ENCODE measurements at regions not wholly inside any gene's neighbourhood (a gene's known extent, or its start where the extent isn't known, plus 50 kb on each side); places are given as distances from the start of the nearest gene placed in this dataset.

- H3K9ac ChIP-seq (ENCODE audit: control insufficient read depth, extremely low read depth, insufficient read depth, low read length) = no peak overlapping the region
- TF ChIP-seq EZH2 (IDR thresholded peaks at IDR 0.05; ENCODE audit: low read length) = no peak
- TF ChIP-seq CTCF (optimal IDR thresholded peaks at IDR 0.05 in 1 of 3, IDR thresholded peaks at IDR 0.05 in 1 of 3, conservative IDR thresholded peaks at IDR 0.05 in 1 of 3; ENCODE audit: extremely low read depth in 1 of 3, insufficient read depth in 2 of 3, low read length in 3 of 3) = peak; percentile 21 to 73 (median 47)
- H3K4me3 ChIP-seq (ENCODE audit: control insufficient read depth in 2 of 3, extremely low read depth in 1 of 3, insufficient read depth in 2 of 3, low read depth in 1 of 3, low read length in 3 of 3) = no peak overlapping the region
- H3K4me2 ChIP-seq (ENCODE audit: control insufficient read depth, extremely low read depth, insufficient read depth, low read depth, low read length) = no peak overlapping the region
- H3K27me3 ChIP-seq (ENCODE audit: control insufficient read depth, extremely low read depth, insufficient read depth, low read length) = no peaks in the 10 kb centered on the region
- H3K36me3 ChIP-seq (ENCODE audit: control insufficient read depth in 2 of 2, extremely low read depth in 1 of 2, insufficient read depth in 2 of 2, low read length in 2 of 2) = no peaks in the 10 kb centered on the region
- DNase-seq (ENCODE audit: low read depth, low spot score) (no peak), FAIRE-seq (peak; percentile 70)
- H3K9me3 ChIP-seq (ENCODE audit: control insufficient read depth, low read depth, low read length) = no peaks in the 10 kb centered on the region
- no peak overlapping the region for H3K27ac ChIP-seq (ENCODE audit: control insufficient read depth, insufficient read depth, low read length)
- no peaks in the 10 kb centered on the region for H3K9me1 ChIP-seq (ENCODE audit: control insufficient read depth, extremely low read depth, insufficient read depth, low read length)
- dilution Hi-C loops (cut with MboI; ENCODE audit: extremely low pct_ligation_motif_present, low sequenced_read_pairs) = no loop called here
- H2AFZ ChIP-seq (ENCODE audit: control insufficient read depth, low read length) = no peak overlapping the region
- H3K4me1 ChIP-seq (ENCODE audit: control insufficient read depth, extremely low read depth, insufficient read depth, low read length) = no peaks in the 10 kb centered on the region
- H3K79me2 ChIP-seq (ENCODE audit: control insufficient read depth, insufficient read depth, low read length) = no peaks in the 10 kb centered on the region
- no peaks in the 10 kb centered on the region for H4K20me1 ChIP-seq (ENCODE audit: control insufficient read depth, extremely low read depth, insufficient read depth, low read length)
Observed at GRCh38 chr5:39716532-39717028, 291.8 kb upstream of the DAB2 start.

DNA sequence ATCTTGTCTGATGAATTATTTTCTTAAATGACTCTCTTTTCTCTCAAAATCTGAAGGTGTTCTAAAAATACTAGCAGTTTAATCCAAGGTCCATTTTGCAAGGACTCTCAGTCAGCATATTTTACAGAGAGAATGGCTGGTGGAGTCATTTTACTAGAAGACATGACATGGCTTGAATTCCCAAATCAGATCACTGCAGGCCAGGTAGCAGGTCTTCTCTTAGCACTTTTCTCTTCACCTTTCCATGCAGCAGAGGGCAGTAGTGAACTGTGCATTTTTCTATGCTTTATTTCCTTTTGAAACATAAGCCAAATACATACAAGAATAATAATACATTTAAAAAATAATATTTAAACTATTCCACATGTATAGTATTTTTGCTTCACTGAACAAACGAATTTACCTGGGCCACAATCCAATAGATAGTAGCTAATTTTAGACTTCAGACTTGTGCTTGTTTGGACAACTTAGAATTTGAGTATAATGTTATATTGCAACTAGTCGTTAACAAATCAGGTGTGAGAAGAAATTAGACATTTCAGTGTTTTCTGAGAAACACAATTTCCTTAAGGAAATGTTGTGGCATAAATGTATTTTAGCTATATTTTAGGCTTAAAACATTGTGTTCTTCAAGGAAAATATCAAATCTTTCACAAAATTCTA is 289.4 kb upstream of the DAB2 start:
- FAIRE-seq = peak; percentile 95
- DNase-seq (ENCODE audit: low read depth, low spot score) = no peak
- Histone ChIP-seq H3K36me3 (ENCODE audit: control insufficient read depth in 2 of 2, extremely low read depth in 1 of 2, insufficient read depth in 2 of 2, low read length in 2 of 2) (no peaks in the 10 kb centered on the region), H3K9me3 (ENCODE audit: control insufficient read depth, low read depth, low read length) (no peaks in the 10 kb centered on the region), H3K79me2 (ENCODE audit: control insufficient read depth, insufficient read depth, low read length) (no peaks in the 10 kb centered on the region), H3K4me1 (ENCODE audit: control insufficient read depth, extremely low read depth, insufficient read depth, low read length) (no peaks in the 10 kb centered on the region), H3K9ac (ENCODE audit: control insufficient read depth, extremely low read depth, insufficient read depth, low read length) (no peak overlapping the region), H3K27me3 (ENCODE audit: control insufficient read depth, extremely low read depth, insufficient read depth, low read length) (no peaks in the 10 kb centered on the region), H3K27ac (ENCODE audit: control insufficient read depth, insufficient read depth, low read length) (no peak overlapping the region), H3K4me3 (ENCODE audit: control insufficient read depth in 2 of 3, extremely low read depth in 1 of 3, insufficient read depth in 2 of 3, low read depth in 1 of 3, low read length in 3 of 3) (no peak overlapping the region), H3K9me1 (ENCODE audit: control insufficient read depth, extremely low read depth, insufficient read depth, low read length) (no peaks in the 10 kb centered on the region), H2AFZ (ENCODE audit: control insufficient read depth, low read length) (no peak overlapping the region), H4K20me1 (ENCODE audit: control insufficient read depth, extremely low read depth, insufficient read depth, low read length) (no peaks in the 10 kb centered on the region), H3K4me2 (ENCODE audit: control insufficient read depth, extremely low read depth, insufficient read depth, low read depth, low read length) (no peak overlapping the region)
- TF ChIP-seq EZH2 (IDR thresholded peaks at IDR 0.05; ENCODE audit: low read length) (no peak), CTCF (optimal IDR thresholded peaks at IDR 0.05 in 1 of 3, IDR thresholded peaks at IDR 0.05 in 1 of 3, conservative IDR thresholded peaks at IDR 0.05 in 1 of 3; ENCODE audit: extremely low read depth in 1 of 3, insufficient read depth in 2 of 3, low read length in 3 of 3) (peak; percentile 56 to 66 (median 64))
- dilution Hi-C loops (cut with MboI; ENCODE audit: extremely low pct_ligation_motif_present, low sequenced_read_pairs) = no loop called here
